ENCODE measurements at regions not wholly inside any gene's neighbourhood (a gene's known extent, or its start where the extent isn't known, plus 50 kb on each side); places are given as distances from the start of the nearest gene placed in this dataset.

- Histone ChIP-seq H3K79me2 (replicated peaks; ENCODE audit: insufficient read depth) (no peaks in the 10 kb centered on the region), H3K4me3 (no peak overlapping the region), H3K4me1 (ENCODE audit: insufficient read depth) (peaks cover 9% of the 10 kb centered on the region), H3K27ac (ENCODE audit: low read depth) (no peak overlapping the region), H2AFZ (no peak overlapping the region), H3K9me2 (ENCODE audit: insufficient read depth) (no peaks in the 10 kb centered on the region), H4K20me1 (replicated peaks; ENCODE audit: insufficient read depth) (no peaks in the 10 kb centered on the region), H3K4me2 (no peak overlapping the region), H3K27me3 (ENCODE audit: insufficient read depth) (peaks cover 38% of the 10 kb centered on the region), H3K36me3 (ENCODE audit: insufficient read depth) (no peaks in the 10 kb centered on the region), H3F3A (replicated peaks; ENCODE audit: low read depth) (no peaks in the 10 kb centered on the region)
- Mint-ChIP-seq H3K36me3 (ENCODE audit: low read depth) (peaks cover 4% of the 10 kb centered on the region; the same call in 2 of the 3 replicates), H3K27me3 (ENCODE audit: insufficient read depth, low read depth, poor library complexity) (peaks cover 10% of the 10 kb centered on the region), H3K9me3 (peaks cover 2% of the 10 kb centered on the region; the same call in 1 of the 3 replicates), H3K4me1 (peaks cover 16% of the 10 kb centered on the region; the same call in 2 of the 3 replicates), H3K4me3 (no peak overlapping the region), H3K27ac (no peak overlapping the region)
- TF ChIP-seq CTCF (conservative IDR thresholded peaks at IDR 0.05; ENCODE audit: low read depth in 2 of 2): no peak
- no peak for TF ChIP-seq CREB1 (CRISPR knock-in tag; IDR thresholded peaks at IDR 0.05; ENCODE audit: low read depth)
- no peak for TF ChIP-seq STAT1 (IDR thresholded peaks at IDR 0.05; ENCODE audit: unreplicated experiment)
- no peak for TF ChIP-seq EZH2 (IDR thresholded peaks at IDR 0.05; ENCODE audit: low read depth, unreplicated experiment)
- TF ChIP-seq ZNF331 (CRISPR knock-in tag; IDR thresholded peaks at IDR 0.05; ENCODE audit: low read depth): no peak
- no peak for TF ChIP-seq EZH2phosphoT487 (IDR thresholded peaks at IDR 0.05; ENCODE audit: unreplicated experiment)
- no peak for TF ChIP-seq ZNF462 (CRISPR knock-in tag; IDR thresholded peaks at IDR 0.05)
- TF ChIP-seq ETS1 (IDR thresholded peaks at IDR 0.05): no peak
- no peak for TF ChIP-seq POLR2AphosphoS5 (IDR thresholded peaks at IDR 0.05; ENCODE audit: low read depth)
- no peak for ATAC-seq
- DNase-seq (ENCODE audit: low spot score): no peak
Measured at GRCh38 chr3:21220944-21221343, 530.1 kb downstream of the ZNF385D start.
